Stimulated activated CD8-positive, alpha-beta memory T cell treated with anti-CD3 and anti-CD28 coated beads, Interleukin-2, amount 100 ng/mL, for 1 hour (primary cell): ENCODE measurements at regions not wholly inside any gene's neighbourhood (a gene's known extent, or its start where the extent isn't known, plus 50 kb on each side); places are given as distances from the start of the nearest gene placed in this dataset.

Source experiments
- DNase-seq, 2 donors: peaks; one replicate each; pipeline ENCODE4 v3.0.0-alpha.2; 2020; ENCODE audit warnings: low read depth in 2 of 2

GRCh38 chr1:194568610-194569009 lies 1382.2 kb upstream of the B3GALT2 start:
- DNase-seq, result no peak

GRCh38 chr1:194548071-194548470 lies 1361.7 kb upstream of the B3GALT2 start:
- DNase-seq, result no peak

GRCh38 chr1:194544012-194544411 lies 1357.6 kb upstream of the B3GALT2 start:
- DNase-seq, result no peak

GRCh38 chr1:194538453-194538852 lies 1352.0 kb upstream of the B3GALT2 start:
- no peak for DNase-seq

- no peak for DNase-seq
Measured at GRCh38 chr1:194537521-194537920, 1351.1 kb upstream of the B3GALT2 start.

- DNase-seq, result no peak
Measured at GRCh38 chr1:194535369-194535768, 1349.0 kb upstream of the B3GALT2 start.

- no peak for DNase-seq
Measured at GRCh38 chr1:194534784-194535183, 1348.4 kb upstream of the B3GALT2 start.

GRCh38 chr1:194533641-194534040 lies 1347.2 kb upstream of the B3GALT2 start:
- DNase-seq, result no peak

- DNase-seq, result no peak
Measured at GRCh38 chr1:194517567-194517966, 1331.2 kb upstream of the B3GALT2 start.

GRCh38 chr1:194515916-194516315 lies 1329.5 kb upstream of the B3GALT2 start:
- no peak for DNase-seq

GRCh38 chr1:194512957-194513356 lies 1326.5 kb upstream of the B3GALT2 start:
- DNase-seq, result no peak

- DNase-seq, result no peak
Measured at GRCh38 chr1:194512345-194512744, 1325.9 kb upstream of the B3GALT2 start.

- DNase-seq, result no peak
Measured at GRCh38 chr1:194503209-194503608, 1316.8 kb upstream of the B3GALT2 start.

GRCh38 chr1:194495434-194495833 lies 1309.0 kb upstream of the B3GALT2 start:
- DNase-seq, result no peak

GRCh38 chr1:194487172-194487571 lies 1300.8 kb upstream of the B3GALT2 start:
- DNase-seq, result no peak

- DNase-seq, result no peak
Measured at GRCh38 chr1:194485432-194485831, 1299.0 kb upstream of the B3GALT2 start.

- no peak for DNase-seq
Measured at GRCh38 chr1:194478731-194479130, 1292.3 kb upstream of the B3GALT2 start.

GRCh38 chr1:194477908-194478307 lies 1291.5 kb upstream of the B3GALT2 start:
- no peak for DNase-seq

- DNase-seq, result no peak
Measured at GRCh38 chr1:194476872-194477271, 1290.5 kb upstream of the B3GALT2 start.

GRCh38 chr1:194476351-194476750 lies 1289.9 kb upstream of the B3GALT2 start:
- no peak for DNase-seq

- no peak for DNase-seq
Measured at GRCh38 chr1:194474701-194475100, 1288.3 kb upstream of the B3GALT2 start.

GRCh38 chr1:194473766-194474165 lies 1287.4 kb upstream of the B3GALT2 start:
- no peak for DNase-seq

GRCh38 chr1:194469282-194469681 lies 1282.9 kb upstream of the B3GALT2 start:
- no peak for DNase-seq

- DNase-seq, result no peak
Measured at GRCh38 chr1:194466706-194467105, 1280.3 kb upstream of the B3GALT2 start.

- DNase-seq, result no peak
Measured at GRCh38 chr1:194447636-194448035, 1261.2 kb upstream of the B3GALT2 start.
